ENCODE measurements at regions not wholly inside any gene's neighbourhood (a gene's known extent, or its start where the extent isn't known, plus 50 kb on each side); places are given as distances from the start of the nearest gene placed in this dataset.

GRCh38 chr6:125471667-125472066, 169.9 kb upstream of the HDDC2 start:
- TF ChIP-seq POLR2AphosphoS5 (IDR thresholded peaks at IDR 0.05) (no peak), EP300 (IDR thresholded peaks at IDR 0.05) (no peak)
- TF ChIP-seq, protein P1, sequence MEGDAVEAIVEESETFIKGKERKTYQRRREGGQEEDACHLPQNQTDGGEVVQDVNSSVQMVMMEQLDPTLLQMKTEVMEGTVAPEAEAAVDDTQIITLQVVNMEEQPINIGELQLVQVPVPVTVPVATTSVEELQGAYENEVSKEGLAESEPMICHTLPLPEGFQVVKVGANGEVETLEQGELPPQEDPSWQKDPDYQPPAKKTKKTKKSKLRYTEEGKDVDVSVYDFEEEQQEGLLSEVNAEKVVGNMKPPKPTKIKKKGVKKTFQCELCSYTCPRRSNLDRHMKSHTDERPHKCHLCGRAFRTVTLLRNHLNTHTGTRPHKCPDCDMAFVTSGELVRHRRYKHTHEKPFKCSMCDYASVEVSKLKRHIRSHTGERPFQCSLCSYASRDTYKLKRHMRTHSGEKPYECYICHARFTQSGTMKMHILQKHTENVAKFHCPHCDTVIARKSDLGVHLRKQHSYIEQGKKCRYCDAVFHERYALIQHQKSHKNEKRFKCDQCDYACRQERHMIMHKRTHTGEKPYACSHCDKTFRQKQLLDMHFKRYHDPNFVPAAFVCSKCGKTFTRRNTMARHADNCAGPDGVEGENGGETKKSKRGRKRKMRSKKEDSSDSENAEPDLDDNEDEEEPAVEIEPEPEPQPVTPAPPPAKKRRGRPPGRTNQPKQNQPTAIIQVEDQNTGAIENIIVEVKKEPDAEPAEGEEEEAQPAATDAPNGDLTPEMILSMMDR (IDR thresholded peaks at IDR 0.05), result no peak
